Stomach (tissue), 4 donors: ENCODE measurements at regions not wholly inside any gene's neighbourhood (a gene's known extent, or its start where the extent isn't known, plus 50 kb on each side); places are given as distances from the start of the nearest gene placed in this dataset.

Experiments used
- POLR2A ChIP-seq, 4 donors: fragments of 450-650 bp; IDR thresholded peaks; one replicate each; pipeline ENCODE4 v1.6.1; 2016; ENCODE audit warnings: antibody characterized with exemption in 4 of 4, control low read depth in 2 of 4, mild to moderate bottlenecking in 1 of 4, moderate library complexity in 1 of 4
- TF ChIP-seq, protein P1 (sequence below), 7 experiments: fragments of 450-650 bp in 4 of 7; fragments of 200-600 bp in 3 of 7; sonication (generic) in 3 of 7; IDR thresholded peaks; one replicate each; pipeline ENCODE4 v1.5.1; 2016 to 2019; ENCODE audit warnings: antibody characterized with exemption in 7 of 7, control low read depth in 2 of 7, mild to moderate bottlenecking in 1 of 7

DNA sequence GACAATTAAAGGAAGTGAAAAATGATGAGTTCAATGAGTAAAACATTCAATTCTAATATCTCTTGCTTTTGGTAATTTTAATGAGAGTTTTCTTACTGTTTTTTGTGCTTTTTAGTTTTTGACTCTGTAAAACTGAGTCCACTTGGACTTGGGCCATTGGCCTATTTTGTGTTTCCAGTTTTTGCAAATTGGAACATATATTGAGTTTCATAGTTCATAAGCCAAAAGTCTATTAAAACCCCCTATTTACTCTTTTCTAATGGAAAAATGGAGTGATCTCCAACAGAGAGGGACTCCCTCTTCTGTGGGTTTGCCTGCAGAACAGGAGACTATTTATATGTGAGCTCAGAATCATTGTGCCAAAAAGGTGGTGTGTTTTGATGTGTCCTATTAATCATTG, 219.7 kb upstream of the SPRY2 start:
- TF ChIP-seq, protein P1, sequence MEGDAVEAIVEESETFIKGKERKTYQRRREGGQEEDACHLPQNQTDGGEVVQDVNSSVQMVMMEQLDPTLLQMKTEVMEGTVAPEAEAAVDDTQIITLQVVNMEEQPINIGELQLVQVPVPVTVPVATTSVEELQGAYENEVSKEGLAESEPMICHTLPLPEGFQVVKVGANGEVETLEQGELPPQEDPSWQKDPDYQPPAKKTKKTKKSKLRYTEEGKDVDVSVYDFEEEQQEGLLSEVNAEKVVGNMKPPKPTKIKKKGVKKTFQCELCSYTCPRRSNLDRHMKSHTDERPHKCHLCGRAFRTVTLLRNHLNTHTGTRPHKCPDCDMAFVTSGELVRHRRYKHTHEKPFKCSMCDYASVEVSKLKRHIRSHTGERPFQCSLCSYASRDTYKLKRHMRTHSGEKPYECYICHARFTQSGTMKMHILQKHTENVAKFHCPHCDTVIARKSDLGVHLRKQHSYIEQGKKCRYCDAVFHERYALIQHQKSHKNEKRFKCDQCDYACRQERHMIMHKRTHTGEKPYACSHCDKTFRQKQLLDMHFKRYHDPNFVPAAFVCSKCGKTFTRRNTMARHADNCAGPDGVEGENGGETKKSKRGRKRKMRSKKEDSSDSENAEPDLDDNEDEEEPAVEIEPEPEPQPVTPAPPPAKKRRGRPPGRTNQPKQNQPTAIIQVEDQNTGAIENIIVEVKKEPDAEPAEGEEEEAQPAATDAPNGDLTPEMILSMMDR (IDR thresholded peaks at IDR 0.05), result no peak
- TF ChIP-seq POLR2A (IDR thresholded peaks at IDR 0.05), result no peak
